ENCODE measurements at regions not wholly inside any gene's neighbourhood (a gene's known extent, or its start where the extent isn't known, plus 50 kb on each side); places are given as distances from the start of the nearest gene placed in this dataset.

DNA sequence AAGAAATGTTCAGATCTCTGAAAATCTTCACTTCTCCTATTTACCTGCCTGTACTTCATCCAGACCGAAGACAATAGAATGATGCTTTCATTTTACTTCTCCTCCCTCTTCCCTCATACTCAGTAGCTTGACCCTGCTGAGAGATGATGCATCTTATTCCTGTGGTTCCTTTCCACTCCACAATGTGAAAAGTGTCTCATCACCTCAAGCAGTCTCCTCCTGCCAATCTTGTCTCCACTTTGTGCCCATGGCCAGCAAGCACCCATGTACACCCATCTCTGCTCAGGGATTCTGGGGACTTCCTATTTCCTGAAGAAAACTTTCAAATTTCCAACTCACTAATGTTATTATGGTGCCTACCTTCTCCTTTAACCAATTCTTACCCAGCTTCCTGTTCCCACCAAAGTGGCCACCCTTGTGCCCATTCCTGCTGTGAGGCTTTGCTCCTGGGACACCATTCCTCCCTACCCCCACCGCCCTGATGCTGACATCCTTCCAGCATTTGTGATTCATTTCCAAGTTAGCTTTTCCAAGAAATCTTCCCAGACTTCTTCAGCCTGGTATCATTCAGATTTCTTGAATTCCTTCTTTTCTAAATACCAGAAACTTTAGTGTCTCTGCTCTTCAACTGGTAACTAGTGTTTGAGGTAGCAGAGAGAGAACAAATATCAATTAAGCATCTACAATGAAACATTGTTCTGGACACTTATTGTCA is 212.5 kb downstream of the POSTN start:
- Histone ChIP-seq H3K4me3 (ENCODE audit: low read length) (no peak overlapping the region), H3K27me3 (replicated peaks; ENCODE audit: insufficient read depth, low read length) (no peaks in the 10 kb centered on the region), H3K36me3 (replicated peaks; ENCODE audit: insufficient read depth, low read length) (no peaks in the 10 kb centered on the region), H3K27ac (ENCODE audit: low read length) (no peak overlapping the region), H3K4me1 (ENCODE audit: low read length) (no peaks in the 10 kb centered on the region), H3K4me2 (ENCODE audit: low read depth, low read length) (no peak overlapping the region), H3F3A (ENCODE audit: insufficient read depth, low read length) (no peaks in the 10 kb centered on the region), H3K9me3 (replicated peaks; ENCODE audit: insufficient read depth, low read length) (no peaks in the 10 kb centered on the region), H3K9ac (ENCODE audit: low read length) (no peak overlapping the region), H4K20me1 (ENCODE audit: insufficient read depth, low read length) (no peaks in the 10 kb centered on the region), H3K9me2 (replicated peaks; ENCODE audit: insufficient read depth, low read length) (no peaks in the 10 kb centered on the region), H3K79me2 (ENCODE audit: low read length) (no peaks in the 10 kb centered on the region), H2AFZ (ENCODE audit: low read length) (no peak overlapping the region)
- DNase-seq, result no peak
- TF ChIP-seq EZH2phosphoT487 (IDR thresholded peaks at IDR 0.05; ENCODE audit: low read length) (no peak), CTCF (IDR thresholded peaks at IDR 0.05; ENCODE audit: low read length) (no peak), EZH2 (optimal IDR thresholded peaks at IDR 0.05; ENCODE audit: low read depth, low read length) (no peak)

- Histone ChIP-seq H3K27ac (ENCODE audit: low read length) (no peak overlapping the region), H3K9ac (ENCODE audit: low read length) (no peak overlapping the region), H3K4me2 (ENCODE audit: low read depth, low read length) (no peak overlapping the region)
Measured at GRCh38 chr13:37385248-37385647, 213.3 kb downstream of the POSTN start.

DNA sequence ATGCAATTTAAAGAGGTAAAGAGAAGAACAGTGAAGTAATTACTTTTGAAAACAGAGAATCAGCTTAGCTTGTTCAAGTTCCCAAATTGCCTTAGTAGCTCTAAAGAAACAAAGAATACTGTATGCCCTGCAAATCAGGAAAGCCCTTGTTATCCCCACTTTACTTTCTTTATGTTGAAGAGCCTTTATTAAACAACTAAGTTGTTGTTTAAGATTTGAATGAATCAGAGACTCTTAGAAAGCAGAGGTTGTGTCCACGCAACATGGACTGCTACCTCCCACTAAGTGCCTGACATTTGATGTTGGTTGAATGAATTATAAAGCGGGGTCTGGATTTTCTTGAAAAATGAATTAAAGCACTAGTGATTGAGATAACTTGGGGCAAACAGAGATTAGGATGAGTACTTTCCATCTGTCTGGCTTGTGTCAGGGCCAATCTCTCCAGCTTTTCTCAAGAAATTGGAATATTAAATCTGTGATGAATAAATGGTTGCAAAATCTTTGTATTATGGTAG is 214.7 kb downstream of the POSTN start:
- Histone ChIP-seq H3K9me3 (replicated peaks; ENCODE audit: insufficient read depth, low read length) (no peaks in the 10 kb centered on the region), H3K4me2 (ENCODE audit: low read depth, low read length) (no peak overlapping the region), H3K27me3 (replicated peaks; ENCODE audit: insufficient read depth, low read length) (no peaks in the 10 kb centered on the region), H3K4me3 (ENCODE audit: low read length) (no peak overlapping the region), H3K9ac (ENCODE audit: low read length) (no peak overlapping the region), H2AFZ (ENCODE audit: low read length) (no peak overlapping the region), H3K36me3 (replicated peaks; ENCODE audit: insufficient read depth, low read length) (no peaks in the 10 kb centered on the region), H3K79me2 (ENCODE audit: low read length) (no peaks in the 10 kb centered on the region), H3K9me2 (replicated peaks; ENCODE audit: insufficient read depth, low read length) (no peaks in the 10 kb centered on the region), H3F3A (ENCODE audit: insufficient read depth, low read length) (no peaks in the 10 kb centered on the region), H3K4me1 (ENCODE audit: low read length) (no peaks in the 10 kb centered on the region), H4K20me1 (ENCODE audit: insufficient read depth, low read length) (no peaks in the 10 kb centered on the region), H3K27ac (ENCODE audit: low read length) (no peak overlapping the region)
- DNase-seq, result no peak
- TF ChIP-seq EZH2 (optimal IDR thresholded peaks at IDR 0.05; ENCODE audit: low read depth, low read length), result no peak

More at GRCh38 chr13:37385248-37385647, 213.3 kb downstream of the POSTN start:
- H3K79me2 ChIP-seq (ENCODE audit: low read length), result no peaks in the 10 kb centered on the region
- H3K36me3 ChIP-seq (replicated peaks; ENCODE audit: insufficient read depth, low read length), result no peaks in the 10 kb centered on the region
- H3K27me3 ChIP-seq (replicated peaks; ENCODE audit: insufficient read depth, low read length), result no peaks in the 10 kb centered on the region
- no peaks in the 10 kb centered on the region for H4K20me1 ChIP-seq (ENCODE audit: insufficient read depth, low read length)
- H2AFZ ChIP-seq (ENCODE audit: low read length), result no peak overlapping the region
- TF ChIP-seq EZH2phosphoT487 (IDR thresholded peaks at IDR 0.05; ENCODE audit: low read length) (no peak), EZH2 (optimal IDR thresholded peaks at IDR 0.05; ENCODE audit: low read depth, low read length) (no peak), CTCF (IDR thresholded peaks at IDR 0.05; ENCODE audit: low read length) (no peak)
- no peak overlapping the region for H3K4me3 ChIP-seq (ENCODE audit: low read length)
- H3K9me3 ChIP-seq (replicated peaks; ENCODE audit: insufficient read depth, low read length), result no peaks in the 10 kb centered on the region
- no peak for DNase-seq
- H3K9me2 ChIP-seq (replicated peaks; ENCODE audit: insufficient read depth, low read length), result no peaks in the 10 kb centered on the region
- H3K4me1 ChIP-seq (ENCODE audit: low read length), result no peaks in the 10 kb centered on the region
- no peaks in the 10 kb centered on the region for H3F3A ChIP-seq (ENCODE audit: insufficient read depth, low read length)

GRCh38 chr13:37383046-37383445 is 215.5 kb downstream of the POSTN start:
- H3K4me1 ChIP-seq (ENCODE audit: low read length), result no peaks in the 10 kb centered on the region
- H3K9me2 ChIP-seq (replicated peaks; ENCODE audit: insufficient read depth, low read length), result no peaks in the 10 kb centered on the region
- DNase-seq, result no peak
- H3K79me2 ChIP-seq (ENCODE audit: low read length), result no peaks in the 10 kb centered on the region
- H3K4me2 ChIP-seq (ENCODE audit: low read depth, low read length), result no peak overlapping the region
- TF ChIP-seq EZH2 (optimal IDR thresholded peaks at IDR 0.05; ENCODE audit: low read depth, low read length) (no peak), EZH2phosphoT487 (IDR thresholded peaks at IDR 0.05; ENCODE audit: low read length) (no peak), CTCF (IDR thresholded peaks at IDR 0.05; ENCODE audit: low read length) (no peak)
- no peak overlapping the region for H3K27ac ChIP-seq (ENCODE audit: low read length)
- H2AFZ ChIP-seq (ENCODE audit: low read length), result no peak overlapping the region
- no peaks in the 10 kb centered on the region for H3K36me3 ChIP-seq (replicated peaks; ENCODE audit: insufficient read depth, low read length)
- no peaks in the 10 kb centered on the region for H3F3A ChIP-seq (ENCODE audit: insufficient read depth, low read length)
- H3K9me3 ChIP-seq (replicated peaks; ENCODE audit: insufficient read depth, low read length), result no peaks in the 10 kb centered on the region
- no peaks in the 10 kb centered on the region for H3K27me3 ChIP-seq (replicated peaks; ENCODE audit: insufficient read depth, low read length)
- no peak overlapping the region for H3K4me3 ChIP-seq (ENCODE audit: low read length)
- H4K20me1 ChIP-seq (ENCODE audit: insufficient read depth, low read length), result no peaks in the 10 kb centered on the region
- no peak overlapping the region for H3K9ac ChIP-seq (ENCODE audit: low read length)
